ENCODE measurements at regions not wholly inside any gene's neighbourhood (a gene's known extent, or its start where the extent isn't known, plus 50 kb on each side); places are given as distances from the start of the nearest gene placed in this dataset.

DNA sequence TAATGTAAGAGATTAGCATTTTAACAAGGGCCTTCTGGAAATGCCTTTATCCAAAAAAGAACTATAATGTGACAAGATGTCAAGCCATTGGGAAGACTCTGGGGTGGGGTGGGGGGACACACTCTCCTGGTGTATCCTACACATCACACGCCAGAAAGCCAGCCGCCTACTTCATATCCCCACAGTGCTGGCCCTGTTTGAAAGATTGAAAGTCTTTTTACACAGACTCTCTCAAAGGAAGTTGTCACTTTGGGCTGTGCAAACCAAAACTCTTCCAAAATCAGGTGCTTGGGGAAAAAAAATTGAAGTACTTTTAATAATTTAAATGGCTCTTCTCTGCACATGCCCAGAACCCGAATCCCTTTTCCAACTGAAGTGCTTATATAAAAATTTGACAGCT is 666.7 kb downstream of the BCL11A start:
- TF ChIP-seq, protein P1, sequence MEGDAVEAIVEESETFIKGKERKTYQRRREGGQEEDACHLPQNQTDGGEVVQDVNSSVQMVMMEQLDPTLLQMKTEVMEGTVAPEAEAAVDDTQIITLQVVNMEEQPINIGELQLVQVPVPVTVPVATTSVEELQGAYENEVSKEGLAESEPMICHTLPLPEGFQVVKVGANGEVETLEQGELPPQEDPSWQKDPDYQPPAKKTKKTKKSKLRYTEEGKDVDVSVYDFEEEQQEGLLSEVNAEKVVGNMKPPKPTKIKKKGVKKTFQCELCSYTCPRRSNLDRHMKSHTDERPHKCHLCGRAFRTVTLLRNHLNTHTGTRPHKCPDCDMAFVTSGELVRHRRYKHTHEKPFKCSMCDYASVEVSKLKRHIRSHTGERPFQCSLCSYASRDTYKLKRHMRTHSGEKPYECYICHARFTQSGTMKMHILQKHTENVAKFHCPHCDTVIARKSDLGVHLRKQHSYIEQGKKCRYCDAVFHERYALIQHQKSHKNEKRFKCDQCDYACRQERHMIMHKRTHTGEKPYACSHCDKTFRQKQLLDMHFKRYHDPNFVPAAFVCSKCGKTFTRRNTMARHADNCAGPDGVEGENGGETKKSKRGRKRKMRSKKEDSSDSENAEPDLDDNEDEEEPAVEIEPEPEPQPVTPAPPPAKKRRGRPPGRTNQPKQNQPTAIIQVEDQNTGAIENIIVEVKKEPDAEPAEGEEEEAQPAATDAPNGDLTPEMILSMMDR (IDR thresholded peaks at IDR 0.05; ENCODE audit: borderline replicate concordance, extremely low read depth, low read length, poor library complexity, severe bottlenecking) = no peak
- TF ChIP-seq EZH2 (IDR thresholded peaks at IDR 0.05; ENCODE audit: borderline replicate concordance, low read depth, low read length, severe bottlenecking) = no peak
